ENCODE measurements at regions not wholly inside any gene's neighbourhood (a gene's known extent, or its start where the extent isn't known, plus 50 kb on each side); places are given as distances from the start of the nearest gene placed in this dataset.
A peak's percentile ranks its signal among the peaks of the same experiment; 100 is the strongest.

DNA sequence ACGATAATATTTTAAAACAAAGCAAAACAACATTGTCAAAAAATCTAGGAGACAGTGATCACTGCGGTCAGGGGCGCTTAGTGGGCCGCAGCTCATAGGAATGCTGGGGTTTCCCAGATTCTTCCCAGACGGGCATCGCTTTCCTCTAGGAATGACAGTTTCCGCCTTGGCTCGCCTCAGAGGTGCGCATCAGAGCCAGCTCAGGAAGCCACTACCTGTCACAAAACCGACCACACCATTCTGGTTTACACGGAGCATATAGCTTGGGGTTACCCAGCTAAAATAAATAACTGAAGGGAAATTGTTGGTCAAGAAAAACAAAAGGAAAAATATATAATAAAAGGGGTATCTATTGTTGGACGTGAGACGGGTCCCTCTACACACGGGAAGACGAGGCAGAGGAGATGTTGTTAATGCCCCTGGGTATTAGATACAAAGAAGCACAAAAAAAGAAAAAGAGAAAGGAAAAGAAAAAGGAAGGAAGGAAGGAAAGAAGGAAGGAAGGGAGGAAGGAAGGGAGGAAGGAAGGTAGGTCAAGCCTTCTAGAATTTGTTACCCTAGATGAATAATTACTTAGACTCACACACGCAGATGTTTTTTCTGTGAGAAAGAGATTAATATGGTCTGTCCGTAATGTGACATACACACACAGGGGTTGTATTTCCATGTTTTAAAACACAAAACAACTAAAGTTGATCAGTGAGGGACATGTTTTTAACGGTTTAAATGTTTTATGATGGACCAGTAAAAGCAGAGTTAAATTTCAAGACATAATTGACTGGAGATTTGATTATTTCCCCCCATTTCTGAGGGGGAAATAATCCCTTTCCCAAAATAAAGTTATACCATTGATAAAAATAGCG lies 292.4 kb upstream of the NFE2L3 start:
- TF ChIP-seq, protein P1, sequence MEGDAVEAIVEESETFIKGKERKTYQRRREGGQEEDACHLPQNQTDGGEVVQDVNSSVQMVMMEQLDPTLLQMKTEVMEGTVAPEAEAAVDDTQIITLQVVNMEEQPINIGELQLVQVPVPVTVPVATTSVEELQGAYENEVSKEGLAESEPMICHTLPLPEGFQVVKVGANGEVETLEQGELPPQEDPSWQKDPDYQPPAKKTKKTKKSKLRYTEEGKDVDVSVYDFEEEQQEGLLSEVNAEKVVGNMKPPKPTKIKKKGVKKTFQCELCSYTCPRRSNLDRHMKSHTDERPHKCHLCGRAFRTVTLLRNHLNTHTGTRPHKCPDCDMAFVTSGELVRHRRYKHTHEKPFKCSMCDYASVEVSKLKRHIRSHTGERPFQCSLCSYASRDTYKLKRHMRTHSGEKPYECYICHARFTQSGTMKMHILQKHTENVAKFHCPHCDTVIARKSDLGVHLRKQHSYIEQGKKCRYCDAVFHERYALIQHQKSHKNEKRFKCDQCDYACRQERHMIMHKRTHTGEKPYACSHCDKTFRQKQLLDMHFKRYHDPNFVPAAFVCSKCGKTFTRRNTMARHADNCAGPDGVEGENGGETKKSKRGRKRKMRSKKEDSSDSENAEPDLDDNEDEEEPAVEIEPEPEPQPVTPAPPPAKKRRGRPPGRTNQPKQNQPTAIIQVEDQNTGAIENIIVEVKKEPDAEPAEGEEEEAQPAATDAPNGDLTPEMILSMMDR (IDR thresholded peaks at IDR 0.05; ENCODE audit: control extremely low read depth, extremely low read depth, low read depth, missing control alignments) = no peak
- ChIA-PET POLR2A (interaction anchor here (0.6 kb wide), 1 partner anchor 94 kb away, joined by 3 read pairs; no protein-coding TSS in a partner anchor), CTCF (no interaction called here)
- no peak for DNase-seq (ENCODE audit: extremely low spot score)

DNA sequence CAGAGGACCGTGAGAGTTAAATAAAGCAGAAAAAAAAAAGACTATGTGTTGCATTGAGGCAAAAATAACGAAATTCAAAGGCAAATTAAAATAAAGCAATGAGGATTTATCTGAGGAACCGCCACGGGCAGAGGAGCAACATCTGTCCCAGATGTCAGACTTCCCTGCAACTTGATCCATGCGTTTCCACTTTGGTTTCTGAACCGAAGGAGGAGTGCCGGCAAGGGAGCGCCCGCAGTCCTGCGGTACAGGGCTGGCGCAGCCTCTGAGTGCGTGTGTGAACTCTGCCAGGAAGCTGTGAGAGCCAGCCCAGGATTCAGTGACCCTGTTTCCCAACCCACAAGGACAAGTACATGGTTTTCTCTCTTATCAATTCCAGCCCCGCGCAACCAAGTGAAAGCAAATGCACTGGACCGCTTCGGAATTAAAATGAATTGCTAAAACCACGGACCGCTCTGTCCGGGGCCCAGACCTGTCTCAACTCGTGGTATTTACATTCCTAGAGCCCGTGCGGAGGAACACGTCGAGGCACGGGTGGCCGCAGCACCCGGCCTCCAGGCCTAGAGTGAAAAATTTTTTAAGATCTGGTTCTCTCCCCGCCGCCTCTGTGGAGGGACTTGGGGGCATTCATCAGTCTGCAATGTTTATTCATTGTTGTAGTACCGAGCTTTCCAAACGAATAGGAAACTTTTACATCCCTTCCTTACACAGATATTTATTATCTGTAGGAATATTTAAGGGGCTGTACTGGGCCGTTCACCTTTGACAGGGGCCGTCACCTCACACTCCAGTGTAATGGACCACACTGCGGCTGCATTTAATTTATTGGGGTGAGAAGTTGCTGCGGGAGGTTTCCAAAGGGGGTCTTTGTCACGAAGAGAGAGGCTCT lies 291.5 kb upstream of the NFE2L3 start:
- DNase-seq (ENCODE audit: extremely low spot score) = no peak
- POLR2A ChIA-PET = no interaction called here
- TF ChIP-seq, protein P1 (IDR thresholded peaks at IDR 0.05; ENCODE audit: control extremely low read depth, extremely low read depth, low read depth, missing control alignments) = no peak
- CTCF ChIA-PET = interaction anchor here (0.6 kb wide), 1 partner anchor 9 kb away, joined by 3 read pairs; no protein-coding TSS in a partner anchor

DNA sequence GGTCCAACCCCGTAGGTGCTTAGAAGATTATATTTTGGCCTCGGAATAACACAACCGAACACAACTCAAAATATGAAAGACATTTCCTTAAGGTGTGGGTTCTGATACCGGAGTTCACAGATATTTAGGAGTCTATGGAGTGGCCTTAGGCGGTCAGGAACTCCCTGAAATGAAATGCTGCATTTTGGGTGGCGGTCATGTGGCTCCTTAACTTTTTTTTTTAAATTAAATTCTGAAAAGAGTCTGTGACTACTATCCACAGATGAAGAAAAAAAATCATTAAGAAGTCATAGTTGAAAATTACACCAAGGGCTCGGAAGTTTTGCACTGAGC lies 290.9 kb upstream of the NFE2L3 start:
- DNase-seq (ENCODE audit: extremely low spot score) = no peak
- ChIA-PET POLR2A (no interaction called here), CTCF (interaction anchor here (1.7 to 1.9 kb wide), 3 partner anchors 9 to 1300 kb away, joined by 4 to 12 read pairs (median 6); no protein-coding TSS in a partner anchor)
- TF ChIP-seq, protein P1 (IDR thresholded peaks at IDR 0.05; ENCODE audit: control extremely low read depth, extremely low read depth, low read depth, missing control alignments) = no peak

DNA sequence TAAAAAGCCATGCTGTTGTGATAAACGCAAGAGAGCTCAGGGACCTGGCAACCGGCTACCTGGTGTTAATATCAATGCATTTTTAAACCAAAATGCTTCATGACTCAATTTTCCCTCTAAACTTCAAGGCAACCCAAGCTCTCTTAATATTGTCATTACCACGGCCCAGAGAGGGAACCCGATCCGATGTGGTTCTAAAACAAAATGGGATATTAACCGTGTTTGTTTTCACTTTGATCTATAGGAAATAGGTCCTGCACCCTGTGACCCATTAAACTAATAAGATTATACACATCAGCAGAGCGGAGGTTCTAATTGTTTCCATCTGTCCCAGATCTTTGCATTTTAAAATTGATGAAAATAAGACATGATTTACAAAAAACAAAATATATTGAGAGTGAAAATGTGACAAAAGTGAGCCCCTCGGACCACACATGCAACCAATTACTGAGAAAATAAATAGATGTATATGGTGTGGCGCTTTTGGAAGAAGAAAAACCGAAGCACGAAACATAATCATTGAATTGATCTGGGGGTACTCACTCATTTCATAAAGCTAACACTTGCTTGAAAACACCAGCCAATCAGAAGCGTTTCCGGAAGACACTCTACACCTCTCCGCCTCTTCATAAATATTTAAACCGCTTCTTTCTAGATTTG lies 290.3 kb upstream of the NFE2L3 start:
- DNase-seq (ENCODE audit: extremely low spot score) = no peak
- ChIA-PET CTCF (interaction anchor here (0.8 to 1.9 kb wide), 7 partner anchors 8 to 1299 kb away, joined by 3 to 12 read pairs (median 4); no protein-coding TSS in a partner anchor), POLR2A (interaction anchor here (0.6 to 1.5 kb wide), 7 partner anchors 12 to 738 kb away, joined by 3 to 9 read pairs (median 3); partner anchors contain the start of genes CYCS and HNRNPA2B1)
- TF ChIP-seq, protein P1 (IDR thresholded peaks at IDR 0.05; ENCODE audit: control extremely low read depth, extremely low read depth, low read depth, missing control alignments) = no peak

DNA sequence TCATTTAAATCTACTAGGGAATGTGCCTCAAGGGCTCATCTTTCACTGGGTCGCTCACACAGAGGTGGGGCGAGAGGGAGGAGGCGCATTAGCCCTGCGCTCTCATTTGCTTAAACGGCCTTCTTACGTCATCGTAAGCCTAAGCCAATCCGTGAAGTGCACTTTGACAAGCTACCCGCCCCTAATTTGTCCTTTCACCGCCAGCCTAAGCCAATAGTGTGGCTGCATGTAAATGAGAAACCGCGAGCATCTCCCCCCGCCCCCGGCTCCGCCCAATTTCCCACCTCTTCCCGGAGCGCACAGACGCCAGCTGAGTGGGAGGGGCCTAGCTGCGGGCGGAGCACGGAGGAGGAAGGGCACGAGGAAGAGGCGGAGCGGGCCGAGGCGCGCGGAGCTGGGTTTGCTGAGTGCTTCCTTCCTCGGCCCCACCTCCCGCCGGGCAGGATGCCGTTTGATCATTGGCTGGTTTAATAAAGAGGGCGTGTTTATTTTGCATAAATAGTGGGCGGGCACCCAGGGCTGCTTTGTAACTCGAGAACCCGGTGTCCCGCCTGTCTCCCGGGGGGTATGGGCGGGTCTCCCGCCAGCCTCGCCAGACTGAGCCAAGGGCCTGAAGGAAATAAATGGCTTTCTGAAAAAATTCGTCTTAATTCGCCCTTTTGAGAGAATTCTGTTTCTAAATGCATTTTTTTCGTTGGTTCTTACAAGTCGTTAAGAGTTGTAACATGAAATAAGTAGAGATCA lies 289.6 kb upstream of the NFE2L3 start:
- ChIA-PET POLR2A (interaction anchor here (0.6 to 1.5 kb wide), 8 partner anchors 12 to 739 kb away, joined by 3 to 9 read pairs (median 3); partner anchors contain the start of genes CYCS and HNRNPA2B1), CTCF (interaction anchor here (0.8 to 1.9 kb wide), 7 partner anchors 9 to 1298 kb away, joined by 3 to 12 read pairs (median 4); no protein-coding TSS in a partner anchor)
- peak; percentile 91 for DNase-seq (ENCODE audit: extremely low spot score)
- TF ChIP-seq, protein P1 (IDR thresholded peaks at IDR 0.05; ENCODE audit: control extremely low read depth, extremely low read depth, low read depth, missing control alignments) = no peak

All from GM10248 (cell line).